HG02885 (cell line): ENCODE measurements at regions not wholly inside any gene's neighbourhood (a gene's known extent, or its start where the extent isn't known, plus 50 kb on each side); places are given as distances from the start of the nearest gene placed in this dataset.
A peak's percentile ranks its signal among the peaks of the same experiment; 100 is the strongest.

Experiments
- ATAC-seq: cut with Tn5 transposase; IDR thresholded peaks from one replicate; pipeline ENCODE4 v1.9.1; 2021; ENCODE audit warnings: mild to moderate bottlenecking; ENCODE audit not compliant: unreplicated experiment, poor library complexity

DNA sequence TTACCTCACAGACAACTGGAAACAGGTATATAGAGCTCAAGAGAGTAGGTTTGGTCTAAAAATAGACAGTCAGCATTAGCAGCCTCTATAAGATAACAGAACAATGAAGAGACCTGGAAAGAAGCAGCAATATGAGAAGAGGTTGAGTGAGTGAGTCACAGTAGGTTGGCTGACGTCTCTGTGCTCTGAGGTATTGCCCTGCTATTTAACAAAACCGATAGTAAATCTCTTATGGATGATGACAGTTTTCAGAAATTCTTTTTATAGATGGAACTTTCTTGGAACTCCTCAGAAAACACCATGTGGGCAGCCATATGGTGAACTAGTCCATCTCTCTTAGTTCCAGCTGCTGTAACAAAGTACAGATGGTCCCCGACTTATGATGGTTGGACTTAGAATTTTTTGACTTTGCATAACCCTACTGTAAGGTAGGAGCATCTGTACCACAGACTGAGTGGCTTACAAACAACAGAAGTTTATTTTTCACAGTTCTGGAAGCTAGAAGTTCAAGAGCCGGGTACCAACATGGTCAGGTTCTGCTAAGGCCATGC lies 123.5 kb downstream of the MBD2 start:
- ATAC-seq: no peak

DNA sequence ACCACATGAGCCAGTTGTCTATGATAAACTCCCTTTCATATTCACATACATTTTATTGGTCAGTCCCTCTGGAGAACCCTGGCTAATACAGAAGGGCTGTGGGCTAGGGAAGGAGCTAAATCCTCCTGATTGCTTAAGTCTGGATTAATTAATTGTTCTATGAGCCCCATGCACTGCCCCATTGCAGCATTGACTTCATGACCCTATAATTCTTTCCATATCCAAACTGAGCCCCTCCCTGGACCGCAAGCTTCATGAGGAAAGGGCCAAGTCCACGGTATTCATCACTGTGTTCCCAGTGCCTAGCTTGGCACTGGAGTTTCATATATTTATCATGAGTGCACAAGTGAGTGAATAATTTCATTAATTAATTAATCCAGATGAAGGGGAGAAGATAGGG lies 124.0 kb downstream of the MBD2 start:
- no peak for ATAC-seq

DNA sequence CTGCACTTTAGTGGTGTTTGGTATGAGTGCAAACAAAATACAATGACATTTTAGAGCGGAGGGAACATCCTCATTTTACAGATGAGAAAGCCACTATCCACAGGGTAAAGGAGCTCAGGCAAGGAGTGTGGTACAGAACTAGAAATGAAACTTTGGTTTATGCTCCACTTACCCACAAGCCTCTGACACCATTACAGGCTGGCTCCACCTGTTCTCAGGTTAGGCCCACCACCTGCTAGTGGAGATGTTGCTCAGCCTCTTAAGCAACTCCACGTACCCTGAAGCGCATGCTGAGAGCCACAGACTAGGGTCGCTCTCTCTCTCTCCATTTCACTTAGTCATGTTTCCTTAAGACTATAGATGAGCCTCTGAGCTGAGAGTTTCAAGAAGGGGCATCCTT lies 130.0 kb downstream of the MBD2 start:
- no peak for ATAC-seq

DNA sequence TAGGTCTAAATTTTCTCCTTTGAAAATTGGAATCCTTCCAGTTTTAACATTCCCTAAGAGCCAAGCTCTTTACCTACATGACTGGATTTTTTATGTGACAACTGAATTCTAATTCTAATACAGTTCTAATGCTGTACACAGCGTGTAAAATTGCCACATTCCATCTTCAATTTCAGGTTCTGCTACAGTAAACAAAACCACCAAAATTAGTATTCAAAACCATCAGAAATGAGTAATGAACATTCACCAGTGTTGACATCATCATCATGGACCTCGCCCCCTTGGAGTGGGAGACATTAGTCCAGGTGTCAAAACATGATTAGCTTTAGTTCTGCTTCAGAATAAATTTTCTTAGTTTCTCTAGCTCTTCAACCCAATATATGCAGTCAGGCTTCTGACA lies 133.6 kb downstream of the MBD2 start:
- ATAC-seq: no peak

DNA sequence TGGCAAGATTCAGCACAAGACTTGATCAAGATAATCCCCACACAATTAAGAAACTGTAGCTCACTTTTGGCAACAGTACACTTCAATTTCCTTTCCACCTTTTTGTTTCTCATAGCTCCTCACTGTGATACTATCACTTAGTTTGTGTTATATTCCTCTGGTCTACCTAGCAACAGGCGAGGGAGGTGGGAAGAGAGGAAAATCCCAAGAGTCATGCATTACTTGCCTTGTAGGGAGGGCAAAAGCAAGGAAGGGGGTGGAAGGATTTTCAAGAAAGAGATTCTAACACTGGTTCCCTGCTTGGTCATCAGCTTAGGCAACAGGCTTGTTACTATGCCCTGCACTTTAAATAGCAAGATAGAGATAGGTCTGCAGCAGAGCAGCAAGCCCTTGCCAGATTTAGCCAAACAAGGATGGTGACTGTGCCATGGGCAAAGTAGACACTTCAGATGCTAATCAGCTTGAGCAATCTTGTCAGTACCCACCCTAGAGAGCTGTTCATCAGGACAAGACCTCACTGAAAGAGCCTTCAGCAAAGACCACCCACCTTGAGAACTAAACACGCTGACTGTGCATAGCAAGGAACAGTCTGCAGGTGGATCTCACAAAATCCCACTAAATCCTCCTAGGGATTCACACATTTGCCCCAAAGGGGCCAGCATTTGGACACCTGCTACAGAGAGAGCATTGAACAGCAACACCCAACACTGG lies 134.6 kb downstream of the MBD2 start:
- ATAC-seq: no peak

DNA sequence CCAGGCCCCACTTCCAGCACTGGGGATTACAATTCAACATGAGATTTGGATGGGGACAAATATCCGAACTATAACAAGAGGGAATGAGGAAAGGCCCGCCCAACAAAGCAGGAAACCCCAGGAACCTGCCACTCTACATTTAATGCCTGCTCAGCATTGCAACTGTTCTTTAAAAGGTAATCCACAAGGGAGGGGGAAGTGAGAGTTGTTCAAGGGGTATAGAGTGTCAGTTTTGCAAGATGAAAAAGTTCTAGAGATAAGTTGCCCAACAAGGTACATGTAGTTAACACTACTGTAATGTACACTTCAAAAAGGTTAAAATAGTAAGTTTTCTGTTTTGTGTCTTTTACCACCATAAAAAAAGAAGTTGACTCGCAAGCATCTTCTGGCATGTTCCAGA lies 137.6 kb downstream of the MBD2 start:
- peak; percentile 32 for ATAC-seq

DNA sequence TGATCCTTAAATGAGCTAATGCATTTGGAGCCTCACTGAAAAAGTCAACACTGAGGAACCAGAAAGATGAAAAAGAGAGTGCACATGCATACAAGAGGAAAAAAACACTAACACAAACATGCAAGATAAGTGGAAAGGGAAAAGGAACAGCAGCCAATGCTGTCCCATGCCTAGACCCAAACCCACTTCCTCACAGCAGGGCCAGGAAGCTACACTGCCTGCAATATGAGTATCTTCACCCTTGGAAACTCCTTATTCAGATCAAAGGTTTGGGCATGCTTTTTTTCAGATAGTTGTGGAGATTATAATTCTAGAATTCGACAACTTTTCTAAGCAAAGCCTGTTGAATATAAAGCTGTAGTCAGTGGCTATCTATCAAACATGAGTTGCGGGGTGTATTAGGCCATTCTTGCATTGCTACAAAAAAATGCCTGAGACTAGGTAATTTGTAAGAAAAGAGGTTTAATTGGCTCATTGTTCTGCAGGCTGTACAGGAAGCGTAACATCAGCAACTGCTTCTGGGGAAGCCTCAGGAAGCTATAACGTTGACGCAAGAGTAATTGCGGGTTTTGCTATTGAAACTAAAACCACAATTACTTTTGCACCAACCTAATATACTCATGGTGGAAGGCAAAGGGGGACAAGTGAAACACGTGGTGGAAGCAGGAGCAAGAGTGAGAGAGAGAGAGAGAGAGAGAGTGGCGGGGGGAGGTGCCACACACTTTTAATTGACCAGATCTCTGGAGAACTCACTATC lies 138.2 kb downstream of the MBD2 start:
- peak; percentile 87 for ATAC-seq

DNA sequence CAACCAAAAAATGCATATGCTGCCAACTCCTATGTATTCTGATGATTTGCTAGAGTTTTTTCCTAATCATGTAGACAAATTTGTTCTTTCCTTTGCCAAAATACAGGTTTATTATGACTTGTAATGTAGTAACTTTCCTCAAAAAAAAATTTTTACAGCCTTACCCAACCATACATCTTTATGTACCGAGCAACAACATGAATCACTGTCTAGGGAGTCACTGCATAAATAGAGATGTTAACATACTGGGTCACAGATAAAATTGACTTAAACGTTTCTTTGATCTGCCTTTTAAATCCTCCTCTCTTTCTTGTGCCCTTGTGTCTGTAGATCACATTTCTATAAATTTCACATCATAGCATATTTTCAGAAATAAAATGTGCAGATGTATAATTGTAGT lies 143.6 kb downstream of the MBD2 start:
- ATAC-seq: no peak

DNA sequence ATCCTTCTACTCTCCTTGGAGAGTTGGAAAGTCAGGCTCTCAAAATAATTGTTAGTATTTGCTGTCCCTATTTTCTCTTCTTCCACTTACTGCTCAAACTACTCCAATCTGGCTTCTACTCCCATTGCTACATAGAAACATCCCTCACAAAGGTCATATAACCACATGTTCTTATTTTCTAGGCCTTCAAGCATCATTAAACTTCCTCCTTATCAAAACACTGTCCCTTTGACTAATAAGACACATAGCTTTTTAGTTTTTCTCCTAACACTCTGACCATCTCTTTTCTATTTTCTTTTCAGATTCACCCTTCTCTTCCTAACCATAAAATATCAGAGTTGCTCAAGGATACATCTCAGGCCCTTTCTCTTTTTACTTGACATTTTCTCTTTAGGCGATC lies 148.3 kb downstream of the MBD2 start:
- ATAC-seq: no peak

DNA sequence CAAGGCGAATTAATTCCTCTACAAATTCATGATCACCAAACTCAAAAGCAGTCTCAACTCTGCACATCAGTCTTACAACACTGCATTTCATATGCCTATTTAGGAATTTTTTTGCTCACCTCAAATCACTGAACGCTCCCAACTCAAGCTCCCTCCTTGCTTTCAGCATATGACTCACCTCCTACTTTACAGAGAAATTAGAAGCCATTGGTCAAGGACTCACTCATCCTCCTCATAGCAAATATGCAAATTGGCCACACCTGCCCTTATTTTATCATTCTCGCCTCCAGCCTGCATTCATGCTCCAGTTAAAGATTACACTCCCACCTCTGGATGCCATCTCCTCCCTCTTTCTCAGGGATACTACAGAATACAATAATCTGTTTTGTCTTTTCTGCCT lies 148.8 kb downstream of the MBD2 start:
- ATAC-seq: no peak

DNA sequence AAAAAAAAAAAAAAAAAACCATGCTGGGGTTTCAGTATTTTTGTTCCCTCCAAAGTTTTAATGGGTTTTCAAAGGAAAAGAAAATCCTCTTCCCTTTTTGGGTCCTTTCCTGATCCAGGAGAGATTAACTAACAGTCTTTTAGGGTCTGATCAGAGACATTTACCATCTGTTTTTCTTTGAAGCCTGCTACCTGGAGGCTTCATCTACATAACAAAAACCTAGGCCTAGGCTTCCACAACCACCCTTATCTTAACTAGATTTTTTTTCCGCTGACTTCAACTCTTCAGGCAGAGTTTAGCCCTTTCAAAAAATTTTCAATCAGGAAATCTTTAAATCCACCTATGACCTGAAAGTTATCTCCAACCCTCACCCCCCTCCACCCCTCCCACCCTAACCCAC lies 154.7 kb downstream of the MBD2 start:
- no peak for ATAC-seq

DNA sequence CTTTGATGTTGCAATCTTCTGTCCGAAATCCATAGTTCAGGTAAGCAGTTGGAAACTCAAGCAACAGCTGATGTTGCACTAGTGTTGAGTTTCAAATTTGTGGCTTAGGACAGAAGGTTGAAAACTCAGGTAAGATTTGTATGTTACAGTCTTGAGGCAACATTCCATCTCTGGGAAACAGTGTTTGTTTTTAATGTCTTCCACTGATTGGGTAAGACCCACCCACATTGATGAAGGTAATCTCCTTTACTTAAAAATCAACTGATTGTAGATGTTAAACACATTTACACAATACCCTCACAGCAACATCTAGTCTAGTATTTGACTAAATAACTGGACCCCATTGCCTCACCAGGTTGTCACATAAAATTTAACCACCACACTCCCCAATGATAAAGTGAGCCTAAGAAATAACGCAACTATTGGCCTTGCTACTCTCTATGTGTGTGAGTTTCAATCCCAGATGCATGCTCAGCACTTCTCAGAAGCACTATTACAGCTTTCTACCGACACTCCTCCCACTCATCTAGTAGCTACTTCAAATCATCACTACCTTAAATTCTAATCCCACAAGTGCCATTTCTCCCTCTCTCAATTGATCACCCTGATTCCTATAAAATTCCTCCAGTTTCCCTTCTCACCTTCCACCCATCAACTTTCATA lies 164.0 kb downstream of the MBD2 start:
- ATAC-seq: no peak

DNA sequence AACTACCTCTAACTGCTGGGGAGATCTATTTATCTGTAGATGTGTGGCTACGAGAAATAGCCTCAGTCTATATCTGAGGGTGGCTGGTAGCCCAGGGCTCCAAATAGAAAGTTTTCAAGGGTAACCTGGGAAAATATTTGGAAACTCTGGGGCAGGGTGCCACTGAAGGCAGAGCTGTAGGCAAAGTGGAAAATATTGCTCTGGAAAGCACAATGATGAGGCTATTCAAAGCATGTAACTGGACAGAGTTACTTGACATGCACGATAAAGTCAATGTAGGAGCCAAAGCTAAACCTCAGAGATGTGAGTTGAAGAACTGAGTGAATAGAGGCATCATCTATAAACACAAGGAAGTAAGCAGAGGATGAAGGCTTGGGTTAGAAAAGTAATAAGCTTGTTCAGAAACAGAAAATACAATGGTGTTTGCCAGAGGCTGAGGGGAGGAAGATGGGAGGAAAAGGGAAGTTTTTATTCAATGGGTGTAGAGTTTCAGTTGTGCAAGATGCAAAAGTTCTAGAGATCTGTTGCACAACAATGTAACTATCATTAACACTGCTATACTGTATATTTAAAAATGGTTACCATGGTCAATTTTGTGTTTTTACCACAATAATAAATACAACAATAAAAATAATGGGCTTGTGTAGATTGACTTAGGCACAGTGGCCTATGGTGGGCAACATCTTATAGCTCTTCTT lies 171.6 kb downstream of the MBD2 start:
- no peak for ATAC-seq

DNA sequence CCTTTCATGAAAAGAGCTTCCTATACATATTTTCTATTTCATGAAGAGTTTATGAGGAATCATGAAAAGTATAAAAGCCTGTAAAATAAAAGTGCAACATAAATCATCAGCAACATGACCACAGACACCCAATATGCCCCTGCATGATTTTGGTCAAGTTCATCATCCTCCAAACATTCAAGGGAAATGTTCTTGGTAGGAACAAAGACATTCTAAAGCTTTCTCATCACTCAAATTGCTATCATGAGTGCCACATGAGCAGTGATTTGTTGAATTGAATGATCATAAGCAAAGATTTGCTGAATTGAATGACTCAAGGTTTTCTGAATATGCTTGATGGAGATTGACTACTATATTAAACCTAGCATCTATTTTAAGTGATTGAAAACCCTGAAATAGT lies 172.2 kb downstream of the MBD2 start:
- no peak for ATAC-seq

DNA sequence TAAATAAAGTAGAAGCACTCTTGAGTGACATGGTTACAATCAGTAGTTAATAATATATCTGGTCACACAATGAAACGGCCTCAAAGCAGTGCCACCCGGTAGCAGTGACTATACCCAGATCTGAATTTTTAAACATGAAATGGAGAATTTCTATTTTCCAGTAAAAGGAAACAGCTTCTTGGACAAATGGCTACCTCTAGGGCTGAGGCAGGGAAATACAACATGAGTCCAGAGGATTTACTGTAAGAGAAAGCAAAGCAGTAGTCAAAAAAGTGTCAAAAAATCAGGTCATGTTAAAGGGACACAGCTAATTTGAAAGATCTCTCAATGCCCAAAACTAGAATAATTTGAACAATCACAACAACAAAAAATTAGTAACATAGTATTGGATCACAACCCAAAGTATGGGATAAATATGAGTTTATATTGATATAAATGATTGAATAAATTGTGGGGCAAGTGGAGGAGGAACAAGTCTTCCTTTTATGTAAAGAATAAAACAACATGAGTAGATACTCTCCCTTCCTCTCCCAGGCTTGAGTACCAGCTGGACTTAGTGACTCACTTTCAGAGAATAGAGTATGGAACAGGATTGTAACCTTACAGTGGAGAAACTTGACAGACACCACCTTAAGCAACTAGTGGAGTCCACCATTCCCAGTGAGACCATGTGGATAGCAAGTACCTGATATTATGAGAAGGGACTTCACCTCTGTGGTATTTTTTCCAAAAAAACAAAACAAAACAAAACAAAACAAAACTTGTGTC lies 180.8 kb downstream of the MBD2 start:
- no peak for ATAC-seq

DNA sequence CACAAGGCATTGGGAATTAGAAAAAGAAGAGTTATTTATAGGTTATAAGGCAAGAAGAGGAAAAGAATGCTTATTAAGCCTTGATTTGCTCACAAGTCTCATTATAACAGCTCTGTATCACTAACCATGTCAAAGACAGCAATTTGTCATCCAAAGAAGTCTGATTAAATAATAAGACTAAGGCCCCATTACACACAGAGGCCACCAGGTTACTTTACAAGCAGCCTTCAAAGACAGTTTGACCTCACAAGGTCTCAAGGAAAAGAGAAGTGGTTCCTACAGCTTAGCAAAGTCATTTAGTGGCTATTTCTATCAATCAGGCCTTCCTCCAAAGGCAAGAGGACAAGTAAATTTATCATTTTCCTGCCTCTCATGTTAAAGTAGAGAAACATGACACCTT lies 188.5 kb downstream of the MBD2 start:
- no peak for ATAC-seq

DNA sequence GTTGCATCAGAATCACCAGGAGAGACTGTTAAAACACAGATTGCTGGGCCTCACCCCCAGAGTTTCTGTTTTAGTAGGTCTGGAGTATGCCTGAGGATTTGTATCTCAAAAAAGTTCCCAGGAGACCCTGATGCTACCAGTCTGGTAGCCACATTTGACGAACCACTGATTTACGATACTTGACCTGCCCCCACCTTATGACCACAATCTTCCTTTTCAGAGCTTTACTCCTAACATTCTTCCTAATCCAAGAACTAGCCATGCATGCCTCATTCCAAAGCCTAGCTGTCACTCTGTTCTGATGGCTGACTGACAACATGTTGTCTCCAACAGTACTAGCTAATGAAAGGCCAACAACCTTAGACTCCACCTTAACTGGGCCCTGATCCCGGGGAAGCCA lies 191.4 kb downstream of the MBD2 start:
- no peak for ATAC-seq

DNA sequence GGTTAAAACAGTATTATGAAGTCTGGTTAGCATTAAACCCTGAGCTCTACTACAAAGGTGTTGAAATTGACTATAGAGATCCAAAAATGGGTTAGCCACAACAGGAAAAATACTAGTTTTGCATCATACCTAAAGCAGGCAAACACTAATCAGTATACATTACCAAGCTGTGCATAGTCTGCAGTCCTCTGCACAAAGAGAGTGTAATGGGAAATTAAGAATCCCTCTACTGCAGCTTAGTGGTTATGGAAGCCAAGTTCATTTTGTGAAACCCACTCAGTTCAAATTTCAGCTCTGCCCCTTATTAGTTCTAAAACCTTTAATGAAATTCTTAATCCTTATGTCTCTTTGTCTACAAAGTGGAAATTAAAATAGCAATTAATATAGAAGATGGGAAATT lies 192.1 kb downstream of the MBD2 start:
- no peak for ATAC-seq

DNA sequence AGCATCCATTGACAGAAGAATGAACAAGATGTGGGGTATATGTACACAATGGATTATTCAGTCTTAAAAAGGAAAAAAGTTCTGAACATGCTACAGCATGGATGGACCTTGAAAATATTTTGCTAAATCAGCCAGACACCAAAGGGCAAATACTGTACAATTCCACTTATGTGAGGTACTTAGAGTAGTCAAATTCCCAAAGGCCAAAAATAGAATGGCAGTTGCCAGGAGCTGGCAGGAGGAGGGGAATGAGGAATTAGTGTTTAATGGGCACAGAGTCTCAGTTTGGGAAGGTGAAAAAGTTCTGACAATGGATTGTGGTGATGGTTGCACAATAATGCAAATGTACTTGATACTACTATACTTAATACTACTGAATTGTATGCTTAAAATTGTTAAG lies 193.2 kb downstream of the MBD2 start:
- no peak for ATAC-seq

DNA sequence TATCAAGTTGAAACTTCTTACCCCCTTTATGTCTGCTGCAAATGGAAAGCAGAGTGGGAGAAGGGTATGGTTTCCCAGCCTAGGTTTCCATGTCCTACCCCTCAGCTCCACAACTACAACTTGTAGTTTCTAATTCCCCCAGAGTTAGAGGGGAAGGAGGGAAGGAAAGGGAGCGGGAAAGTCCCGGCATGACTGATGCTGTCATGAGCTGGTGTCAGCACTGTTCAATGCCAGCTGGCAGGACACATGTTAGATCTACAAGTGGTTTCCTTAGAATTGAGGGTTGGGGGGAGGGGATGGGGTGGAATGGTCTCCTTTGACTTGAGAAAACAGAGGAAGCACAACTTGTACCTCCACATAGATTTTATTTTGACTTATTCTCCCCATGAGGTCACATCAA lies 194.0 kb downstream of the MBD2 start:
- no peak for ATAC-seq
